GM12864 (cell line): ENCODE measurements at regions not wholly inside any gene's neighbourhood (a gene's known extent, or its start where the extent isn't known, plus 50 kb on each side); places are given as distances from the start of the nearest gene placed in this dataset.

Experiments
- DNase-seq: peaks from one replicate; pipeline ENCODE4 v3.0.0-alpha.2; 2011; ENCODE audit warnings: low read depth
- H3K4me3 ChIP-seq: 2 replicates; pipeline ENCODE4 v1.5.1; 2011; ENCODE audit warnings: mild to moderate bottlenecking, low read depth, low read length, control low read depth
- CTCF ChIP-seq: IDR thresholded peaks from 2 replicates; pipeline ENCODE4 v1.5.1; 2011; ENCODE audit warnings: low read depth, mild to moderate bottlenecking, moderate library complexity, low read length, control low read depth, inconsistent platforms; ENCODE audit errors: missing control alignments

GRCh38 chr14:71713451-71713850 is 218.8 kb upstream of the RGS6 start:
- no peak for DNase-seq
- no peak for TF ChIP-seq CTCF
- no peak overlapping the region for H3K4me3 ChIP-seq

GRCh38 chr14:71714225-71714624 is 218.0 kb upstream of the RGS6 start:
- H3K4me3 ChIP-seq: no peak overlapping the region
- TF ChIP-seq CTCF: no peak
- DNase-seq: no peak

DNA sequence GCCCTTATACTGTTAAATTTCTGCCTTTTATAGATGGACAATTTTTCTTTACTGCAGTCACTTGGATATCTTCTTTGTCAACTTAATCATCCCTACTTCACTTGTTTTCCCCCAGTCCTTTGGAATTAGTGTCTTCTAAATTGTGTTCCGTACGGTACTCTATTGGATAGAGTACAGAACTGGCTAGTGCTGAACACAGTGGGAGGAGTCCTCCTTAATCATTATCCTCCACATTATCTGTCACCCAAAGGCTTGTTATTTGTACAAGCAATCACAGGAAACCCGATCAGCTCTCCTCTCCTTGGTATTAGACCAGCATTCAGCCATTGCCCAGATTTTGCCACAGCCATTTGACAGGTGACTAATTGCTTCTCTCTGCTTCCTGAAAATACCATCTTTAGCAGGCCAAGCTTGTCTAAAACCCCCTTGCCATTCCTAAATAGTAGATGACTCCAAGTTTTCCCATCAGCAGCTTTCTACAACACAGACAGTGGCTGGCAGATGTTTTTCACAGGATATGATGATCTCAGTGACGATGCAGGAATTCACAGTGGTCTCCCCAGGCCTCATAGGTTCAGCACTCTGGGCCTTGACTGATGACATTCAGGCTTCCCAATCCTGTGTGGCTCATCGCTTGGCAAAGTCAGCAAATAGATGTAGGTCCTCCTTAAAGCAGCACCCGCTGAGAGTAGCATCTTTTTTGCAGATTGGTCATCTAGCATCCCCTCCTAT is 216.0 kb upstream of the RGS6 start:
- no peak overlapping the region for H3K4me3 ChIP-seq
- DNase-seq: no peak
- TF ChIP-seq CTCF: no peak

DNA sequence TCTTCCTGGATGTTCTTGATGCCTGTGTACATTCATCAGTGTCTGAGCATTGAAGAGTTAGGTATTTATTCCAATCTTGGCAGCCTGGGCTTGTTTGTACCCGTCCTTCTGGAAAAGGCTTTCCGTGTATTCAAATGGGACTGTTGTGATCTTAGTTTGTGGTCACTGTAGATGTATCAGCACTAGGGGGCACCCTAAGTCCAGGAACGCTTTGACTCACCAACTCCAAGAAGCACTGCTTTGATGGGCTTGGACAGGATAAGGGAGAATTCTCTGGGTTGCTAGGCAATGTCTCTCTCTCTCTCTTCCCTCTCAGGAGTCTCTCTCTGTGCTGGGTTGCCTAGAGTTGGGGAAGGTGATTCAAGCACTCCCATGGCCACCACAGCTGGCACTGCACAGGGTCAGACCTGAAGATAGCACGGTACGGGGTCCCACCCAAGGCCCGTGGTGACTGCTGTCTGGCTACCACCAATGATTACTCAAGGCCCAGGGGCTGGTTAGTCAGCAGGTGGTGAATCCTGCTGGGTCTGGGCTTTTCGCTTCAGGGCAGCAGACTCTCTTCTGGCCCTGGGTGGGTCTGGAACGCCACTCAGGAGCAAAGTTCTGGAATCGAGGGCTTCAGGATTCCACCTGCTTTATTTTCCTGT is 211.1 kb upstream of the RGS6 start:
- TF ChIP-seq CTCF: peak; percentile 61
- H3K4me3 ChIP-seq: no peak overlapping the region
- DNase-seq: peak; percentile 25

- TF ChIP-seq CTCF: no peak
- H3K4me3 ChIP-seq: no peak overlapping the region
- no peak for DNase-seq
These were observed 210.4 kb upstream of the RGS6 start for GRCh38 chr14:71721791-71722190.

- H3K4me3 ChIP-seq: no peak overlapping the region
- no peak for DNase-seq
- no peak for TF ChIP-seq CTCF
These were observed 209.3 kb upstream of the RGS6 start for GRCh38 chr14:71722885-71723284.

DNA sequence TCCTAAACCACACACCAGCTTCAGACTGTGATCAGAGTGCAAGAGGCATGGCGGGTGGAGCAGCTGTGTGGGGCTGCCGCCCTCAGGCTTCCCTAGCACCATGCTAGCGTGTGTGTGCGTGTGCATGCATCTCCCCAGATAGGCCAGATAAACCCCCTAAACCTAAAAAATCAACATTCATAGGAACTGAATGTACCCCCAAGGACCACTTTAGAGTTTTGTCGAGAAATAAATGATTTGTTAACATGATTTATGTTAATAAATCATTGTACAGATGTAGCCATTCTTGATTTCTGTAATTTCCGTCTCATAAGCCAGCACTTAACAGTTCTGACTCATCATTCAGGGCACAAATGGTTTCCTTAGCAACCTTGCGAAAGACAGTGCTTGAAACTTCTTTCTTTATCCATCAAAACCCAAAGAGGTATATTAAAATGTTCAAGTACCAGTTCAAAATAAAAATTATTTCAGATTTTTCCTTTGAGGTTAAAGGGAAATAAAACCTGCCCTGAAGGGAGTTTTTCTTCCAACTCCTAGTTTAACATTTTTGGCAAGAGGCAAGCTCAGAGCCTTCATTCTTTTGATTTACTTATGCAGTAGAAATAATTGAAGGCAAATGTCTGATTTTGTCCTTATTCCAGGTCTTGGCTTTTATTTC is 206.2 kb upstream of the RGS6 start:
- no peak for TF ChIP-seq CTCF

More for the DNA sequence above, 206.2 kb upstream of the RGS6 start:
- H3K4me3 ChIP-seq: no peak overlapping the region
- DNase-seq: no peak
